HAP-1 (cell line): ENCODE measurements at regions not wholly inside any gene's neighbourhood (a gene's known extent, or its start where the extent isn't known, plus 50 kb on each side); places are given as distances from the start of the nearest gene placed in this dataset.
A peak's percentile ranks its signal among the peaks of the same experiment; 100 is the strongest.
"Not testable (repeated sequence)": the region's sequence is repeated elsewhere in the genome, so short reads cannot be mapped to it uniquely, and the experiment has no call there.

Source experiments
- DNase-seq, 2 experiments: peaks; one replicate each; pipeline ENCODE4 v3.0.0-alpha.2; 2016 to 2020; ENCODE audit warnings: low spot score in 2 of 2
- H3K27me3 ChIP-seq: fragments of 250-450 bp; sonication (Bioruptor Pico); 2 replicates; pipeline ENCODE4 v1.5.1; 2020; ENCODE audit warnings: low read depth, mild to moderate bottlenecking, moderate library complexity
- H3K36me3 ChIP-seq: fragments of 250-450 bp; sonication (Bioruptor Pico); replicated peaks from 2 replicates; pipeline ENCODE4 v1.5.1; 2020; ENCODE audit warnings: mild to moderate bottlenecking
- H3K4me1 ChIP-seq: fragments of 250-450 bp; sonication (Bioruptor Pico); 2 replicates; pipeline ENCODE4 v1.5.1; 2020; ENCODE audit warnings: mild to moderate bottlenecking
- H3K4me3 ChIP-seq: fragments of 250-450 bp; sonication (Bioruptor Pico); 2 replicates; pipeline ENCODE4 v1.5.1; 2020; ENCODE audit warnings: mild to moderate bottlenecking, moderate library complexity
- H3K9me3 ChIP-seq: fragments of 250-450 bp; sonication (Bioruptor Pico); 2 replicates; pipeline ENCODE4 v1.5.1; 2020; ENCODE audit warnings: mild to moderate bottlenecking, moderate library complexity
- in situ Hi-C: fragments of 300-500 bp; cut with MboI; formaldehyde crosslinking; loops from 3 replicates; pipeline ENCODE4 v1.14.3; 2020; ENCODE audit warnings: low sequenced_read_pairs, inconsistent platforms, mixed read lengths

DNA sequence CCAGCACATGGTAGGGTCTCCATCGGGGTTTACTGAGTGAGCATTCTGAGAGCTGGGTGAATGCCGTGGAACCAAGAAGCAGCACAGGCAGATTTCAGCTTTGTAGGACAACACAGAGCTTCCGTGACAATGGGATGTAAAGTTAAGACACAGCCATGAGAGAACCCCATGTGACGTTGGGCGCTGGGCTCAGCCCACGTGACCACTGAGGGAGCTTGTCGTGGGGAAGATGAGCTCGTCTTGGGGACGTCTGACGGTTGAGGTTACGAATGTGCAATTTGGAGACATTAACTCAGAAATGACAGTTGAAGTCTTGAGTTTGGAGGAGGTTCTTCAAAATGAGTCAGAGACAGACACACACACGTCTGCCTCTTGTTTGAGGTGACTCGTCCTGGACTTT lies 51.5 kb upstream of the MUC20 start:
- H3K9me3 ChIP-seq, H3K36me3 ChIP-seq, H3K4me1 ChIP-seq, DNase-seq, H3K4me3 ChIP-seq, in situ Hi-C loops, H3K27me3 ChIP-seq: not testable (repeated sequence)

DNA sequence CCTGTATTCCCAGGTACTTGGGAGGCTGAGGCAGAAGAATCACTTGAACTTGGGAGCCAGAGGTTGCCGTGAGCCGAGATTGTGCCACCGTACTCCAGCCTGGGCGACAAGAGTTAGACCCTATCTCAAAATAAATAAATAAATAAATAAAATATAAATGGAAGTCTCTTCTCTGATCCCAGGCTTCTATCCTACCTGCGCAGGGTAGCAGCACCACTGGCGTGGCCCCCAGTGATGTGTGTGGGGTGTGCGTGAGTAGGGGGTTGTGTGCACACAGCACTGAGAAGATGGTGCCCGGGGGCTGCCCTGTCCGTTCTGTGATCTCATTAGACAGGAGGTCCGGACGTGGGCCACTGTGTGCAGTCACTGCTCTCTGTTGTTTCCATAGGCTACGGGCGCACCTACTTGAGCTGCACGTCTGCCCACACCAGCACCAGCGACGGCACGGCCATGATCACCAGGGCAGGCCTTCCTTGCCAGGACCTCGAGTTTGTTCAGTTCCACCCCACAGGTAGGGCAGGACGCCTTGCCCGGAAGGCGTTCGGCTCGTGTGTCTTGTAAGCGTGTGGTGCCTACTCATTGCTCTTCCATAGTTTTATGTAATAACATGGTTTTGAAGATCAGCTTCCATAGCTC lies 52.5 kb upstream of the MUC20 start:
- H3K4me3 ChIP-seq, H3K27me3 ChIP-seq, H3K9me3 ChIP-seq, H3K4me1 ChIP-seq, in situ Hi-C loops, DNase-seq, H3K36me3 ChIP-seq: not testable (repeated sequence)

DNA sequence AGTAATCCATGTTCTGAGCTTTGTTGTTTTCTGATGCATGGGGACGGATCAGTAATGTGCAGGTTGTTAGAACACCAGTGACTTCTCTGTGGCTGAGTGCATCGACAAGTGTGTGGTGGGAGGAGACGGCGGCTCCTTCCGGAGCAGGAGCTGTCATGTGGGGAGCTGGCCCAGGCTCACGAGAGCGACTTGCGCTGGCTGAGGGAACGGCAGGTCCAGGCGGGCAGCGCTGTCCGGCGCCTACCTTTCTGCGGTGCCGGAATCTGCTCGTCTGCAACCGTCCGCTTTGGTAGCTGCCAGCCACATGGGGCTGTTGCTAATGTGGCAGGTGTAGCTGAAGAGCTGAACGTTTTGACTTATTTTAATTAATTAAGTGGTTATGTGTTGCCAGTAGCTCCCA lies 55.5 kb upstream of the MUC20 start:
- H3K9me3 ChIP-seq, DNase-seq, H3K4me3 ChIP-seq, in situ Hi-C loops, H3K27me3 ChIP-seq, H3K4me1 ChIP-seq, H3K36me3 ChIP-seq: not testable (repeated sequence)

DNA sequence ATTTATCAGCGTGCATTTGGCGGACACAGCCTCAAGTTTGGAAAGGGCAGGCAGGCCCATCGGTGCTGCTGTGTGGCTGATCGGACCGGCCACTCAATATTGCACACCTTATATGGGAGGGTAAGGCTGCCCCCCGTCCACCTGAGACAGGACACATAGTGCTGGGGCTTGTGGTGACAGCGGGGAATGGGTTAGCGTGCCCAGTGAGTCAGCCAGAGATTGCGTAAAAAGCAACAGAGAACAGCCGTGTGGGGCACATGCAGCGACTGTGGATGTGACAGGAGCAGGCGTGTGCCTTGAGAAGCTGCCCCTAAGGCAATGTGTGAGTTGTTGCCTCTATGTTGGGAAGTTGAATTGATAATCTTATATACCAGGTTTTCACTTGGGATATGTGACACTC lies 56.6 kb upstream of the MUC20 start:
- in situ Hi-C loops, DNase-seq: not testable (repeated sequence)

DNA sequence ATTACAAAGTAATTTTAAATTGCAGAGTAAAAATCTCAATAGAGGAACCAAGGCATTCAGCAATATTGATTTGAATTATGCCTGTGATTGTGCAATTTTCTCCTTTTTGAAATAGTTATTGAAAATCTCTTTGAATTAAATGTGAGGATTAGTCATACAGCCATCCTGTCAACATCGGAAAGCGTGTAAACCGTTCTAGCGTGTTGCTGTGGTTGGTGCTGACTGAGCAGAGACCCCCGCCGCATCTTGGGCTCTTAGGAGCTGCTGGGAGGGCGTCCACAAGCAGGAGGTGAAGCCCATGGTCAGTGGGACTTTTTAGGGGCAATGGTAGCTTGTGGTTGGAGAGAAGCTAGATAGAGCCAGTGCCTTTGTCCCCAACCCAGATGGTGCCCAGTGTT lies 61.6 kb upstream of the MUC20 start:
- peak overlapping the region; percentile 29 for H3K4me3 ChIP-seq
- DNase-seq, H3K9me3 ChIP-seq, H3K36me3 ChIP-seq, H3K4me1 ChIP-seq, H3K27me3 ChIP-seq, in situ Hi-C loops: not testable (repeated sequence)

More for the DNA sequence above, 56.6 kb upstream of the MUC20 start:
- not testable (repeated sequence) for H3K36me3 ChIP-seq, H3K27me3 ChIP-seq, H3K4me3 ChIP-seq, H3K4me1 ChIP-seq, H3K9me3 ChIP-seq

DNA sequence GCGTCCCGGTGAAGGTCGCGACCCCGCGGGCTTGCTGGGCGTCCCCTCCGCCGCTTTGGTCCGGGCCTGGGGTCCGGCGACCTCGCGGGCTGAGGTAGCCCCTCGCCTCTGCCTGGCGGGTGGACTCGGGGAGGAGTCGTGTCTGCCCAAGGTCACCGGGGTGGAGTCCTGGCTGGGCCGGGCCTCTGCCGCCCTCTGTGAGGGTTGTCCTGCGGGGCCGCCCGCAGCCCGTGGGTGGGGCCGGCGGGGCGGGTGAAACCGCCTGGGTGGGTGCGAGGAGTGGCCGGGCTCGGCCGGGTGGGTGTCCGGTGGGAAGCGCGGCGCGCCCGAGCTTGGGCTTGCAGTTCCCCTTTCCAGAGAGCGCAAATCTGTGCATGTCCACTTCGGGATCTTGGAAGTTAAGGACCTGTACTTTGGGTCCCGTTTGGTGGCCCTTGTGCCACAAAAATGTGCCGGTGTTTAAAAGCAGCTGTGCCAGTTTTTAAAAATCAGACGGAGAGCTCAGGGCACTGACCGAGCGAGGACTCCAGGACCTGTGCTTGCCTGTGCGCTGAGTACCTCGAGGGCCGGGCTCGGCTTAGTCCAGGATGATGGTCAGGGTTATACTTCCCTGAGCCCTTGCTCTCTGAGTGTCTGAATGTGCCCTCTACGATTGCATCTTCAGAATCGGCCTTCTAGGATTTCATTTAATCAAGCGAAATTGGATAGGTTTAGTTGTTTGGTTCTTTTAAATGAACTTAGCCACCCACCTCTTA lies 62.2 kb upstream of the MUC20 start:
- H3K36me3 ChIP-seq, H3K9me3 ChIP-seq, H3K27me3 ChIP-seq, in situ Hi-C loops, DNase-seq, H3K4me1 ChIP-seq: not testable (repeated sequence)
- H3K4me3 ChIP-seq: peak overlapping the region; percentile 29

DNA sequence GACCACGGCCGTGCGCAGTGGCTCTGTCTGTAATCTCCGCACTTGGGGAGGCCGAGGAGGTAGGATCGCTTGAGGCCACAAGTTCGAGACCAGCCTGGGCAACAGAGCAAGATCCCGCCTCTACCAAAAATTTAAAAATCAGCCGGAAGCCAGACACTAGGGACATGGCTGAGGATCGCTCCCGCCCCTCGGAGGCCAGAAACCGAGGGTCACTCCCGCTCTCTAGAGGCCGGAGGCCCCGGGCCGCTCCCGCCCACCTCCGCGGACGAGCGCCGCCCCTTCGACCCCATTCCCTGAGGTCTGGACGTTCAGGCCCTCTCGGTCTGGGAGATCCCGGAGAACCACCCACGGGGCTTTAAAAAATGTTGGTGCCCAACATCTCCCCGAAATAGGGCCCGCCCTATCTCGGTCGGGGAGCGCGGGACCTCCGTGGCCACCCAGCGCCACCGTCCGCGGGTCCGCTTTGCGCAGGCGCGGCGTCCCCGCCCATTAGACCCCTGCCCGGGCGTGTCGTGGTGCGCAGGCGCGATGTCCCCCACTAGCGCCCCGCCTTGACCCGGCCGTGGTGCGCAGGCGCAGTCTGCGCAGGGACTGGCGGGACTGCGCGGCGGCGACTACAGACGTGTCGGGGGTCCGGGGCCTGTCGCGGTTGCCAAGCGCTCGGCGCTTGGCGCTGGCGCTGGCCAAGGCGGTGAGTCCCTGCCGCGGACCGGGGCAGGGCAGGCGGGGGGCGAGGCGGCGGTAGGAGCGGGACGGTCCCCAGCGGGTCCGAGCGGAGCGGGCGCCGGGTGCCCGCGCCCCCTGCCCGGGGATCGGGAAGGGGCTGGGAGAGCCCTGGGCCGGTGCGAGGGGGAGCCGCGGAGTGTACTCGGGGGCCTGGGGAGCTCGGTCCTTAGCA lies 63.1 kb upstream of the MUC20 start:
- H3K36me3 ChIP-seq, in situ Hi-C loops, H3K4me1 ChIP-seq, H3K27me3 ChIP-seq, H3K9me3 ChIP-seq: not testable (repeated sequence)
- peak overlapping the region; percentile 54 for H3K4me3 ChIP-seq
- peak; percentile 53 to 92 for DNase-seq

DNA sequence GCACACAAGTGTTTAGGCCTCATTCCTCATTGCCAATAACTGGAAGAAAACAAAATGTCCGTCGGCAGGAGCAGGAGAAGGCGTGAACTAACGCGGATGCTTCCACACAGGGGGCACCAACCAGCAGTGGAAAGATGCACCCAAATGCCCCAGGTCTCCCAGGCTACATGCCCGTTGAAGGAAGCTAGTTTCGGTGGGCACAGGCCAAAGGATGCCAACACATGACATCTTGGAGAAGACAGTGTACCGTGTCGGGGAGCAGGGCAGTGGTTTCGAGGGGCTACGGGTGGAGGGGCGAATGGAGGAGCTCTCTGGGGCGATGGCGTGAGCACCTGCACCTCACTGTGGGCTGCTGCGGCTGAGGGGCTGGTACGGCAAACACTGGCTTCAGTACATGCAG lies 64.7 kb upstream of the MUC20 start:
- H3K4me3 ChIP-seq, H3K27me3 ChIP-seq, H3K9me3 ChIP-seq, DNase-seq, H3K4me1 ChIP-seq, H3K36me3 ChIP-seq, in situ Hi-C loops: not testable (repeated sequence)

DNA sequence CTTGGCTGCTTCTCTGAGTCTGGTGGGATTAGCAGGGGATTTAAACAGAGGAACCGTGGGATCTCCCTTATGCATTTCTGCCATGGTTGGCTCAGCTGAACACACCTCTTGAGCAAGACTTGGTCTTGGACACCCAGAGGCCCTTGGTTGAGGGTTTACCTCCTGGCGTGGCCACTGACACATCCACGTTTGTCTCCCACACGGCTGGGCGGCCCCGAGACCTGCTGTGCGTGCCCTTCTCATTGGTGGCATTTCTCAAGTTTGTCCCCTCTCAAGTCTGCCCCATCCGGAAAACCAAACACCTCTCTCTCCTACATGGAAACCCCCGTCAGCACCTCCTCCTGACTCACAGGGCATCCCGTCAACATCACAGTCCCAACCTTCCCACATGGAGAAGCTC lies 66.0 kb upstream of the MUC20 start:
- H3K4me1 ChIP-seq, DNase-seq, H3K9me3 ChIP-seq, in situ Hi-C loops, H3K4me3 ChIP-seq, H3K27me3 ChIP-seq, H3K36me3 ChIP-seq: not testable (repeated sequence)

DNA sequence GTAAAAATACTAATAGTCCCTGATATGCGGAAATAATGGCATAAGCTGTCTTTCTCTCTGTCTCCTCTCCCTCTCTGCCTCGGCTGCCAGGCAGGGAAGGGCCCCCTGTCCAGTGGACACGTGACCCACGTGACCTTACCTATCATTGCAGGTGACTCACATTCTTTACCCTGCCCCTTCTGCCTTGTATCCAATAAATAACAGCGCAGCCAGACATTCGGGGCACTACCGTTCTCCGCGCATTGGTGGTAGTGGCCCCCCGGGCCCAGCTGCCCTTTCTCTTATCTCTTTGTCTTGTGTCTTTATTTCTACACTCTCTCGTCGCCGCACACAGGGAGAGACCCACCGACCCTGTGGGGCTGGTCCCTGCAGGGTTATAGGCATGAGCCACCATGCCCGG lies 66.6 kb upstream of the MUC20 start:
- H3K4me3 ChIP-seq, H3K4me1 ChIP-seq, H3K9me3 ChIP-seq, H3K27me3 ChIP-seq, in situ Hi-C loops, DNase-seq, H3K36me3 ChIP-seq: not testable (repeated sequence)

DNA sequence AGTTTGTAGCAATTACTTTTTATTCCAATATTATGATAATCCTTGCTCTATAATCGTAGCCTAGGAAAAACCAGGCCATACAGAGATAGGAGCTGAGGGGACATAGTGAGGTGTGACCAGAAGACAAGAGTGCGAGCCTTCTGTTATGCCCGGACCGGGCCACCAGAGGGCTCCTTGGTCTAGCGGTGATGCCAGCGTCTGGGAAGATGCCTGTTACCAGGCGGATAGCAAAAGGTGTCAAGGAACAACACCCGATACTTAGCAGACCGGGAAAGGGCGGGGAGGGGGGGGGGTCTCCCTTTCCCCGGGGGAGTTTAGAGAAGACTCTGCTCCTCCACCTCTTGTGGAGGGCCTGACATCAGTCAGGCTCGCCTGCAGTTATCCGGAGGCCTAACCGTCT lies 67.1 kb upstream of the MUC20 start:
- H3K4me3 ChIP-seq, H3K4me1 ChIP-seq, H3K27me3 ChIP-seq, in situ Hi-C loops, H3K9me3 ChIP-seq, H3K36me3 ChIP-seq: not testable (repeated sequence)
- DNase-seq: peak in 1 of 2 experiments; percentile 30

DNA sequence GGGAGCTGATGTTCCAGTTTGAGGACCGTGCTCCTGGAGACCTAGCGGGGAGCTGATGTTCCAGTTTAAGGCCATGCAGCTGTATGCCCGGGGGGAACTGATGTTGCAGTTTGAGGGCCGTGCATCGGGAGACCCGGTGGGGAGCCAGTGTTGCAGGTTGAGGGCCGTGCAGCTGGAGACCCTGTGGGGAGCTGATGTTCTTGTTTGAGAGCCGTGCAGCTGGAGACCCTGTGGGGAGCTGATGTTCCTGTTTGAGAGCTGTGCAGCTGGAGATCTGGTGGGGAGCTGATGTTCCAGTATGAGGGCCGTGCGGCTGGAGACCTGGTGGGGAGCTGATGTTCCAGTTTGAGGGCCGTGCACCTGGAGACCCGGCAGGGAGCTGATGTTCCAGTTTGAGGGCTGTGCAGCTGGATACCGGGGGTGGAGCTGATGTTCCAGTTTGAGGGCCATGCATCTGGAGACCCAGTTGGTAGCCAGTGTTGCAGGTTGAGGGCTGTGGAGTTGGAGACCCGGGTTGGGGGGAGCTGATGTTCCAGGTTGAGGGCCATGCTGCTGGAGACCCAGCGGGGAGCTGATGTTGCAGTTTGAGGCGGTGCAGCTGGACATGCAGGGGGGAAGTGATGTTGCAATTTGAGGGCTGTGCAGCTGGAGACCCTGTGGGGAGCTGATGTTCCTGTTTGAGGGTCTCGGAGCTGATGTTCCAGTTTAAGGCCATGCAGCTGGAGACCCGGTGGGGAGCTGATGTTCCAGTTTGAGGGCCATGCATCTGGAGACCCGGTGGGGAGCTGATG lies 64.4 kb upstream of the APOD start:
- H3K27me3 ChIP-seq, H3K9me3 ChIP-seq, in situ Hi-C loops, H3K36me3 ChIP-seq, DNase-seq, H3K4me1 ChIP-seq, H3K4me3 ChIP-seq: not testable (repeated sequence)

DNA sequence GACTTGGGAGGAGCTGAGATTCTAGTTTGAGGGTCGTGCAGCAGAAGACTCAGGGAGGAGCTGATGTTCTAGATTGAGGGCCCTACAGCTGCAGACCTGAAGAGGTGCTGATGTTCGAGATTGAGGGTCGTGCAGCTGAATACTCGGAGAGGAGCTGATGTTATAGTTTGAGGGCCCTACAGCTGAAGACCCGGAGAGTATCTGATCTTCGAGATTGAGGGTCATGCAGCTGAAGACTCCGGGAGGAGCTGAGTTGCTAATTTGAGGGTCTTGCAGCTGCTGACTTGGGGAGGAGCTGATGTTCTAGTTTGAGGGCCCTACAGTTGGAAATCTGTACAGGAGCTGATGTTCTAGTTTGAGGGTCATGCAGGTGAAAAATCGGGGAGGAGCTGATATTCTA lies 62.1 kb upstream of the APOD start:
- H3K27me3 ChIP-seq, H3K9me3 ChIP-seq, H3K36me3 ChIP-seq, H3K4me1 ChIP-seq, DNase-seq, in situ Hi-C loops, H3K4me3 ChIP-seq: not testable (repeated sequence)
